ENCODE measurements at regions not wholly inside any gene's neighbourhood (a gene's known extent, or its start where the extent isn't known, plus 50 kb on each side); places are given as distances from the start of the nearest gene placed in this dataset.

GRCh38 chr6:104633125-104633524, 226.6 kb downstream of the HACE1 start:
- no peak for TF ChIP-seq CTCF (IDR thresholded peaks at IDR 0.05; ENCODE audit: low read depth, low read length)
- TF ChIP-seq EZH2phosphoT487 (IDR thresholded peaks at IDR 0.05; ENCODE audit: low read depth): no peak
